K562 (cell line): ENCODE measurements at regions not wholly inside any gene's neighbourhood (a gene's known extent, or its start where the extent isn't known, plus 50 kb on each side); places are given as distances from the start of the nearest gene placed in this dataset.

Experiments
- ATAC-seq: fragments of 200-7000 bp; cut with Tn5 transposase; 3 replicates; pipeline ENCODE4 v1.9.1; 2020; ENCODE audit warnings: moderate library complexity
- BruUV-seq: library from RNA; stranded (reverse); fragments of 400-500 nt; replicated peaks from 2 replicates; lab custom pipeline; 2021; lab: Mats Ljungman, UMichigan
- CTCF ChIA-PET: fragments of 300-600 bp; formaldehyde crosslinking; extraction: SDS; loops from one replicate; lab custom pipeline; 2021; ENCODE audit warnings: low intra/inter-chr PET ratio; lab: Yijun Ruan, JAX
- POLR2A ChIA-PET: fragments of 300-600, 350-650 bp; sonication (Branson Sonifier 250); formaldehyde crosslinking; extraction: SDS; loops from one replicate; lab custom pipeline; 2021; ENCODE audit warnings: antibody characterized with exemption, inconsistent platforms; lab: Yijun Ruan, JAX
- DNase-seq, 4 experiments: peaks; one replicate each; pipeline versions ENCODE4 v3.0.0 to v3.0.0-alpha.2; 2011 to 2018; ENCODE audit warnings: low spot score in 3 of 4, mixed read lengths in 3 of 4; ENCODE audit errors: extremely low read depth in 1 of 4
- FAIRE-seq: peaks from 2 replicates; lab custom pipeline; 2011; peaks lifted over from hg19 to GRCh38; lab: Jason Lieb, UNC
- H2AFZ ChIP-seq: 2 replicates; pipeline ENCODE4 v1.6.0; 2011; ENCODE audit warnings: low read depth, low read length, control low read depth, inconsistent platforms
- H3K27ac ChIP-seq: fragments of 200-600 bp; 3 replicates; pipeline ENCODE4 v1.8.0; 2011; ENCODE audit warnings: low read depth, mild to moderate bottlenecking, control low read depth, inconsistent platforms, low read length, moderate library complexity, mixed read lengths; ENCODE audit errors: extremely low read depth
- H3K27me3 ChIP-seq, 2 experiments: fragments of 300-600 bp in 1 of 2; 2 replicates in 1 of 2; 3 replicates in 1 of 2; pipeline versions ENCODE4 v1.6.0 to v1.8.0; 2011; ENCODE audit warnings: inconsistent platforms in 2 of 2, low read length in 2 of 2, mild to moderate bottlenecking in 1 of 2, mixed read lengths in 1 of 2, moderate library complexity in 1 of 2; ENCODE audit not compliant: control insufficient read depth in 2 of 2, insufficient read depth in 2 of 2
- H3K36me3 ChIP-seq: fragments of 300-600 bp; 3 replicates; pipeline ENCODE4 v1.8.0; 2011; ENCODE audit warnings: mild to moderate bottlenecking, low read length, inconsistent platforms; ENCODE audit not compliant: control insufficient read depth, insufficient read depth
- H3K4me1 ChIP-seq, 2 experiments: fragments of 200-600 bp in 1 of 2; replicated peaks in 1 of 2; 2 replicates in 1 of 2; 3 replicates in 1 of 2; pipeline versions ENCODE4 v1.5.1 to v1.8.0; 2011; ENCODE audit warnings: inconsistent platforms in 2 of 2, low read length in 2 of 2, mild to moderate bottlenecking in 1 of 2, mixed read lengths in 1 of 2, moderate library complexity in 1 of 2; ENCODE audit not compliant: control insufficient read depth in 2 of 2, insufficient read depth in 2 of 2
- H3K4me2 ChIP-seq: 2 replicates; pipeline ENCODE4 v1.6.1; 2011; ENCODE audit warnings: low read length, control low read depth, inconsistent platforms, mixed read lengths; ENCODE audit not compliant: insufficient read depth
- H3K4me3 ChIP-seq: fragments of 200-600 bp; sonication (generic), shearing (Covaris generic); 2 replicates; pipeline ENCODE4 v1.5.1; 2016; ENCODE audit warnings: control low read depth, inconsistent platforms
- H3K79me2 ChIP-seq: fragments of 200-600 bp; 3 replicates; pipeline ENCODE4 v1.8.0; 2011; ENCODE audit warnings: low read length, inconsistent platforms; ENCODE audit not compliant: control insufficient read depth, insufficient read depth
- H3K9ac ChIP-seq, 2 experiments: 2 replicates each; pipeline versions ENCODE4 v1.6.0 to v1.6.1; 2011; ENCODE audit warnings: low read depth in 2 of 2, low read length in 2 of 2, control low read depth in 1 of 2, inconsistent platforms in 1 of 2, mild to moderate bottlenecking in 1 of 2, mixed read lengths in 1 of 2; ENCODE audit not compliant: insufficient read depth in 1 of 2
- H3K9me1 ChIP-seq: one replicate; pipeline ENCODE4 v1.6.0; 2011; ENCODE audit warnings: inconsistent platforms, mild to moderate bottlenecking, low read length, moderate library complexity; ENCODE audit not compliant: control insufficient read depth, insufficient read depth
- H3K9me3 ChIP-seq: replicated peaks from 2 replicates; pipeline ENCODE4 v1.5.1; 2011; ENCODE audit warnings: low read depth, low read length, inconsistent platforms; ENCODE audit not compliant: control insufficient read depth, insufficient read depth
- H4K20me1 ChIP-seq: replicated peaks from 2 replicates; pipeline ENCODE4 v1.6.1; 2011; ENCODE audit warnings: low read length, inconsistent platforms, mixed read lengths; ENCODE audit not compliant: control insufficient read depth, insufficient read depth
- BHLHE40 ChIP-seq: IDR thresholded peaks from 2 replicates; pipeline ENCODE4 v1.6.1; 2011; ENCODE audit warnings: low read length, improper control_type of control experiment
- BRD4 ChIP-seq: fragments of 200-600 bp; sonication (generic); IDR thresholded peaks from 2 replicates; pipeline ENCODE4 v1.6.1; 2017; ENCODE audit warnings: inconsistent platforms
- BRD9 ChIP-seq: fragments of 450-650 bp; IDR thresholded peaks from 2 replicates; pipeline ENCODE4 v1.6.1; 2018; ENCODE audit warnings: low read depth; ENCODE audit not compliant: partially characterized antibody
- E2F1 ChIP-seq: sonication (generic); formaldehyde crosslinking; IDR thresholded peaks from 2 replicates; pipeline ENCODE4 v1.8.1; 2023; ENCODE audit warnings: mild to moderate bottlenecking, missing genetic modification reagents, moderate library complexity
- FOXO4 ChIP-seq: fragments of 450-650 bp; formaldehyde crosslinking; IDR thresholded peaks from 2 replicates; pipeline ENCODE4 v1.4.0; 2020; ENCODE audit warnings: mild to moderate bottlenecking, moderate library complexity
- ILK ChIP-seq: fragments of 450-650 bp; IDR thresholded peaks from 2 replicates; pipeline ENCODE4 v1.6.1; 2016; ENCODE audit warnings: missing genetic modification characterization, low read depth, mild to moderate bottlenecking, missing compliant biosample characterization, moderate library complexity, borderline replicate concordance
- PRPF4 ChIP-seq: fragments of 200-400 bp; formaldehyde crosslinking; IDR thresholded peaks from one replicate; pipeline ENCODE4 v1.6.1; 2017; ENCODE audit warnings: low read length, low read depth, mild to moderate bottlenecking; ENCODE audit not compliant: insufficient read depth, poor library complexity, severe bottlenecking
- RNF2 ChIP-seq: sonication (generic); IDR thresholded peaks from 2 replicates; pipeline ENCODE4 v1.6.1; 2016
- SNIP1 ChIP-seq: fragments of 450-650 bp; IDR thresholded peaks from 2 replicates; pipeline ENCODE4 v1.7.1; 2017; ENCODE audit warnings: low read depth, mild to moderate bottlenecking
- TCF7 ChIP-seq: sonication (generic); IDR thresholded peaks from 2 replicates; pipeline ENCODE4 v1.6.1; 2016; ENCODE audit warnings: antibody characterized with exemption, borderline replicate concordance
- ZNF165 ChIP-seq: fragments of 250-450 bp; sonication (Bioruptor Pico); IDR thresholded peaks from 2 replicates; pipeline ENCODE4 v1.4.0; 2020; ENCODE audit warnings: borderline replicate concordance
- ZNF75A ChIP-seq: fragments of 450-650 bp; formaldehyde crosslinking; IDR thresholded peaks from 2 replicates; pipeline ENCODE4 v1.4.0; 2020; ENCODE audit warnings: mild to moderate bottlenecking
- WGBS: fragments of 100-300 bp; shearing (Covaris generic); methylation state at CpG from one replicate; pipeline ENCODE4 v1.1.6; 2016; ENCODE audit warnings: low coverage, mixed read lengths; ENCODE audit not compliant: insufficient coverage; ENCODE audit errors: missing lambda C conversion rate; 5-methylcytosine and 5-hydroxymethylcytosine counted together
- in situ Hi-C: fragments of 300-500 bp; cut with MboI; formaldehyde crosslinking; loops from 4 replicates; pipeline ENCODE4 v1.15.0; 2018; ENCODE audit warnings: inconsistent platforms, mixed read lengths
- intact Hi-C: fragments of 100-400 bp; cut with micrococcal nuclease; formaldehyde crosslinking; loops from 2 replicates; pipeline ENCODE4 v1.14.2; 2022

- TF ChIP-seq E2F1 (CRISPR knock-in tag) (no peak), TCF7 (no peak), ILK (no peak), BRD4 (no peak), FOXO4 (CRISPR knock-in tag) (no peak), RNF2 (no peak)
These were observed 417.8 kb downstream of the MRPL39 start (continued) for GRCh38 chr21:25189497-25189896.

GRCh38 chr21:25188677-25189079 is 418.6 kb downstream of the MRPL39 start:
- H2AFZ ChIP-seq: no peak overlapping the region
- H3K4me1 ChIP-seq: no peaks in the 10 kb centered on the region
- H3K9me1 ChIP-seq: no peaks in the 10 kb centered on the region
- CTCF ChIA-PET: no interaction called here
- H3K4me2 ChIP-seq: no peak overlapping the region
- in situ Hi-C loops (no loop called here), intact Hi-C loops (no loop called here)
- no peak for TF ChIP-seq BHLHE40
- no peak for TF ChIP-seq ZNF75A (CRISPR knock-in tag)
- no peak for TF ChIP-seq PRPF4
- no peak for TF ChIP-seq ZNF165
- no peak for TF ChIP-seq SNIP1
- TF ChIP-seq BRD9: no peak
- H3K27ac ChIP-seq: no peak overlapping the region
- H3K36me3 ChIP-seq: no peaks in the 10 kb centered on the region
- DNase-seq (no peak), FAIRE-seq (no peak), ATAC-seq (no peak)
- H3K9me3 ChIP-seq: no peaks in the 10 kb centered on the region
- BruUV-seq: no TSS peak
- 0% methylated on average over 2 of the region's 2 CpGs for WGBS
- H3K4me3 ChIP-seq: no peak overlapping the region
- POLR2A ChIA-PET: no interaction called here
- no peaks in the 10 kb centered on the region for H3K27me3 ChIP-seq
- H3K9ac ChIP-seq: no peak overlapping the region
- H4K20me1 ChIP-seq: no peaks in the 10 kb centered on the region
- H3K79me2 ChIP-seq: no peaks in the 10 kb centered on the region
